A673 (cell line): ENCODE measurements at regions not wholly inside any gene's neighbourhood (a gene's known extent, or its start where the extent isn't known, plus 50 kb on each side); places are given as distances from the start of the nearest gene placed in this dataset.

Source experiments
- BruUV-seq: library from RNA; stranded (reverse); fragments of 400-500 nt; replicated peaks from 2 replicates; lab custom pipeline; 2021; lab: Mats Ljungman, UMichigan
- CTCF ChIA-PET: fragments of 300-600 bp; sonication (Branson Sonifier 250); formaldehyde crosslinking; loops from one replicate; lab custom pipeline; 2022; ENCODE audit warnings: antibody characterized with exemption; lab: Charles Lee
- POLR2A ChIA-PET: fragments of 300-600 bp; sonication (Branson Sonifier 250); formaldehyde crosslinking; loops from one replicate; lab custom pipeline; 2022; ENCODE audit warnings: antibody characterized with exemption; ENCODE audit not compliant: low non-redundant PET; lab: Charles Lee
- DNase-seq: peaks from one replicate; pipeline ENCODE4 v3.0.0-alpha.2; 2015; ENCODE audit warnings: low spot score
- H3K27ac ChIP-seq: fragments of 200-600 bp; sonication (generic); 2 replicates; pipeline ENCODE4 v1.5.1; 2016; ENCODE audit warnings: mixed run types, low read depth, mild to moderate bottlenecking, mixed read lengths, antibody characterized with exemption, low read length; ENCODE audit not compliant: poor library complexity, severe bottlenecking
- H3K27me3 ChIP-seq: fragments of 200-600 bp; sonication (generic); replicated peaks from 2 replicates; pipeline ENCODE4 v1.6.1; 2017; ENCODE audit warnings: mixed run types, low read depth, mild to moderate bottlenecking, mixed read lengths, antibody characterized with exemption, low read length; ENCODE audit not compliant: insufficient read depth, poor library complexity
- H3K36me3 ChIP-seq: fragments of 200-600 bp; sonication (generic); 2 replicates; pipeline ENCODE4 v1.6.1; 2016; ENCODE audit warnings: mixed run types, mild to moderate bottlenecking, mixed read lengths, antibody characterized with exemption, low read length; ENCODE audit not compliant: insufficient read depth, poor library complexity, severe bottlenecking
- H3K4me1 ChIP-seq: fragments of 200-600 bp; sonication (generic); 2 replicates; pipeline ENCODE4 v1.6.1; 2017; ENCODE audit warnings: mixed run types, mild to moderate bottlenecking, mixed read lengths, antibody characterized with exemption, low read length; ENCODE audit not compliant: insufficient read depth, poor library complexity, severe bottlenecking
- H3K4me3 ChIP-seq: fragments of 200-600 bp; sonication (generic); 2 replicates; pipeline ENCODE4 v1.5.1; 2016; ENCODE audit warnings: low read depth, mixed run types, mild to moderate bottlenecking, mixed read lengths, low read length; ENCODE audit not compliant: poor library complexity, severe bottlenecking
- H3K9me3 ChIP-seq: fragments of 200-600 bp; sonication (generic); 2 replicates; pipeline ENCODE4 v1.6.1; 2016; ENCODE audit warnings: mixed run types, low read depth, mild to moderate bottlenecking, mixed read lengths, antibody characterized with exemption, low read length; ENCODE audit not compliant: poor library complexity, severe bottlenecking
- CTCF ChIP-seq: fragments of 300-800, 200-600 bp; sonication (generic); conservative IDR thresholded peaks from 2 replicates; pipeline ENCODE4 v1.5.1; 2017; ENCODE audit warnings: low read depth, mild to moderate bottlenecking, antibody characterized with exemption, low read length, moderate library complexity, mixed read lengths
- EZH2 ChIP-seq: fragments of 200-600 bp; sonication (generic); IDR thresholded peaks from 2 replicates; pipeline ENCODE4 v1.6.1; 2017; ENCODE audit warnings: borderline replicate concordance, low read depth, mild to moderate bottlenecking, mixed read lengths, antibody characterized with exemption, low read length; ENCODE audit not compliant: poor library complexity, severe bottlenecking
- intact Hi-C: fragments of 100-400 bp; cut with micrococcal nuclease; formaldehyde crosslinking; loops from one replicate; pipeline ENCODE4 v1.10.0; 2022; ENCODE audit not compliant: unreplicated experiment

GRCh38 chr10:25797888-25798429 lies 136.1 kb upstream of the MYO3A start:
- no TSS peak for BruUV-seq
- no peaks in the 10 kb centered on the region for H3K36me3 ChIP-seq
- no peaks in the 10 kb centered on the region for H3K4me1 ChIP-seq
- no peak overlapping the region for H3K27ac ChIP-seq
- intact Hi-C loops = no loop called here
- no peak overlapping the region for H3K4me3 ChIP-seq
- POLR2A ChIA-PET = no interaction called here
- TF ChIP-seq CTCF = no peak
- no peak for TF ChIP-seq EZH2
- DNase-seq = no peak
- no peaks in the 10 kb centered on the region for H3K9me3 ChIP-seq
- no peaks in the 10 kb centered on the region for H3K27me3 ChIP-seq
- CTCF ChIA-PET = no interaction called here

- CTCF ChIA-PET = no interaction called here
- no peak overlapping the region for H3K4me3 ChIP-seq
- DNase-seq = no peak
- intact Hi-C loops = no loop called here
- no peaks in the 10 kb centered on the region for H3K4me1 ChIP-seq
- no peaks in the 10 kb centered on the region for H3K27me3 ChIP-seq
- no peaks in the 10 kb centered on the region for H3K36me3 ChIP-seq
- POLR2A ChIA-PET = no interaction called here
- no TSS peak for BruUV-seq
- H3K27ac ChIP-seq = no peak overlapping the region
- TF ChIP-seq CTCF (no peak), EZH2 (no peak)
- H3K9me3 ChIP-seq = no peaks in the 10 kb centered on the region
Observed at GRCh38 chr10:25804505-25804904, 129.5 kb upstream of the MYO3A start.

- no peaks in the 10 kb centered on the region for H3K9me3 ChIP-seq
- no peak overlapping the region for H3K4me3 ChIP-seq
- H3K4me1 ChIP-seq = no peaks in the 10 kb centered on the region
- CTCF ChIA-PET = no interaction called here
- H3K27ac ChIP-seq = no peak overlapping the region
- intact Hi-C loops = no loop called here
- no TSS peak for BruUV-seq
- TF ChIP-seq CTCF (no peak), EZH2 (no peak)
- no peaks in the 10 kb centered on the region for H3K27me3 ChIP-seq
- H3K36me3 ChIP-seq = no peaks in the 10 kb centered on the region
- POLR2A ChIA-PET = no interaction called here
- no peak for DNase-seq
Observed at GRCh38 chr10:25805986-25806385, 128.0 kb upstream of the MYO3A start.
